HG03378 (cell line): ENCODE measurements at regions not wholly inside any gene's neighbourhood (a gene's known extent, or its start where the extent isn't known, plus 50 kb on each side); places are given as distances from the start of the nearest gene placed in this dataset.

Experiments used
- ATAC-seq: cut with Tn5 transposase; IDR thresholded peaks from one replicate; pipeline ENCODE4 v1.9.1; 2021; ENCODE audit warnings: mild to moderate bottlenecking, moderate library complexity; ENCODE audit not compliant: unreplicated experiment

DNA sequence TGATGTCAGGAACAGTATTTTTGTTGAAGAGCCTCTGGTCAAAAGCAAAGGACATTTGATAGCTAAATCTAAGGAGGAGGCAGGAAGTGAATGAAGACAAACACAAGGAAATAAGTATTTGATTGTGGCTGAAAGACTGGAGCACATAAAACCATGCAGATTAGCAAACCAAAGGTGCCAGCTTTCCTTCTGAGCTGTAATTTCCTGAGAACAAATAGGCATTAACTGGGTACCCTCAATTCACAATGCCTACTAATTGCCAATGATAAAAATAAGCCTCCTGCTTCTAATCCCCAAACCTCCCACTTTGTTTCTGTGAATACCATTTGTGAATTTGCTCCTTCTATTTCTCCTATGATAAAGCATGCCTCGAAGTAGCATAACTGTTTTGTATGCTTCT is 1279.6 kb upstream of the USP15 start:
- no peak for ATAC-seq

- no peak for ATAC-seq
Measured at GRCh38 chr12:60981473-60981872, 1278.7 kb upstream of the USP15 start.

GRCh38 chr12:60992087-60992486 is 1268.1 kb upstream of the USP15 start:
- no peak for ATAC-seq

GRCh38 chr12:60995256-60995825 is 1264.9 kb upstream of the USP15 start:
- no peak for ATAC-seq

- ATAC-seq = no peak
Measured at GRCh38 chr12:60997869-60998378, 1262.3 kb upstream of the USP15 start.

GRCh38 chr12:61009192-61009591 is 1251.0 kb upstream of the USP15 start:
- ATAC-seq = no peak

- ATAC-seq = no peak
Measured at GRCh38 chr12:61011767-61012423, 1248.3 kb upstream of the USP15 start.

DNA sequence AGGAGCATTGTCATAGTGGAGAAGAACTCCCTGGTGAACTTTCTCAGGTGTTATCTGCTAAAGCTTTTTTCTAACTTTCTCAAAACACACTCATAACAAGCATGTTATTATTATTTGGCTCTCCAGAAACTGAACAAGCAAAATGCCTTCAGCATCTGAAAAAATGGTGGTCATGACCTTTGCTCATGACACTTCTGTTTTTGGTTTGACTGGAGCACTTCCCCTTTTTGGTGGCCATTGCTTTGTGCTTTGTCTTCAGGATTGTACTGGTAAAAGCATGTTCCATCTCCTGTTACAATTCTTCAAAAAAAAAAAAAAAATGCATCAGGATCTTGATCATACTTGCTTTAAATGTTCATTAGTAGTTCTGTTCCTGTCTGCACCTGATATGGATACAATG is 1241.6 kb upstream of the USP15 start:
- ATAC-seq = peak; percentile 55

- no peak for ATAC-seq
Measured at GRCh38 chr12:61023231-61023630, 1237.0 kb upstream of the USP15 start.

DNA sequence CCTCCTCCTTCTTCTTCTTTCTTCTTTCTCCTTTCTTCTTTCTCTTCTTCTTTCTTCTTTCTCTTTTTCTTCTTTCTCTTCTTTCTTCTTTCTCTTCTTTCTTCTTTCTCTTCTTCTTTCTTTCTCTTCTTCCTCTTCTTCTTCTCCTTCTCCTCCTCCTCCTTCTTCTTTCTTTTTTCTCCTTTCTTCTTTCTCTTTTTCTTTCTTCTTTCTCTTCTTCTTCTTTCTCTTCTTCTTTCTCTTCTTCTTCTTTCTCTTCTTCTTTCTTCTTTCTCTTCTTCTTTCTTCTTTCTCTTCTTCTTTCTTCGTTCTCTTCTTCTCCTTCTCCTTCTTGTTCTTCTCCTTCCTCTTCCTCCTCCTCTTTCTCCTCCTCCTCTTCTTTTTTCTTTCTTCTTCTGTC is 1230.7 kb upstream of the USP15 start:
- ATAC-seq = no peak

- no peak for ATAC-seq
Measured at GRCh38 chr12:61037792-61038191, 1222.4 kb upstream of the USP15 start.

GRCh38 chr12:61043838-61044237 is 1216.4 kb upstream of the USP15 start:
- no peak for ATAC-seq

DNA sequence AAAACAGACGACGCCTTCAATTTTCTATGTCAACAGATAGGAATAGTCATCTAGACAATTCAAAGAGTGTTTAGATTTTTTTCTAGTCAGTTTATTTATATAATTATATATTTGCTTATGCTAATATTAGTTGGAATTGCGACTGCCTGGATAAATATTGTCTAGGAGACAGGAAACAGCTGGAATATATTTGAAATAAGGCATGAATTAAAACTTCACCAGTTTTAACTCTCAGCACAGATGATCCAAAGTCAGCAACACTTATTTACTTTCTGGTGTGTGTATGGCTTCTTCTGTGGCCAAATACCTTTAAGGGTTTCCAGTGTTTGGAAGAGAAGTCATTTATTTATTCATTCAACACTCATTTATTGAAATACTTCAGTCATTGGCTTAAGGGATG is 1215.4 kb upstream of the USP15 start:
- ATAC-seq = no peak

GRCh38 chr12:61070640-61071414 is 1189.4 kb upstream of the USP15 start:
- ATAC-seq = no peak

GRCh38 chr12:61072717-61073116 is 1187.5 kb upstream of the USP15 start:
- no peak for ATAC-seq

GRCh38 chr12:61095111-61095510 is 1165.1 kb upstream of the USP15 start:
- ATAC-seq = no peak

- ATAC-seq = no peak
Measured at GRCh38 chr12:61098031-61098580, 1162.1 kb upstream of the USP15 start.

GRCh38 chr12:61107118-61107517 is 1153.1 kb upstream of the USP15 start:
- ATAC-seq = no peak

- no peak for ATAC-seq
Measured at GRCh38 chr12:61111218-61111617, 1149.0 kb upstream of the USP15 start.

DNA sequence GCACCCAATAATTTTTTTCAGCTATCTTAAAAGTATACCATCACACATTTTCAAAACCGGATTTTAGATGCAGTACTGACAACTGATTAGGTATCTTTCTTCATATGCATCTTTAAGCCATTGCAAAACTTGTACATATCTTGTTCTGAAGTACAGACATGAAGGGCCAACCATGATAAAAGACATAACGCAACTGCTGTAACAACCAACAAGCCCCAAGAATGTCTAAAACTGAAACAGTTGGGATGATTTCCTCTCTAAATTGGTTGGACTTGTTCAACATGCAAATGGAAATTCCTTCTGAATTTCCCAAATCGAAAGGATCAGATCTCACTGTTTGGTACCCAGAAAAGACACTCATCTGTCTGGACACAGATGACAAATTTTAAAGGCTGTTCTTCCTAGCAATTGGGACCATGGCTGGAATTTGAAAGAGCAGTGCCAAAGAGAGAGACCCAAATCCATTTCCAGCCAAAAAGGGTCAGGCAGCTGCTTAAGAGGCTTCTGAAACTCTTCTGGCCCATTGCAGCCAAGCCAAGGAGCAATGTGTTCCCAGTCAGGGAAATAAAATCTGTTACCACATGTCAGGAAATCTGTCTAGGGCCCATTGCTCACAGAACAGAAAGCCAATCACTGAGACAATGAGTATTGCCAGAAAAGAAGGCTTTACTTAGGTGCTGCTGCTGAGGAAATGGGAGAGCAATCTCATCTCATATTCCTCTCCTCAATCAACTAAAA is 1122.4 kb upstream of the USP15 start:
- ATAC-seq = no peak

- no peak for ATAC-seq
Measured at GRCh38 chr12:61138415-61138759, 1121.8 kb upstream of the USP15 start.
